Liver (tissue), 3 donors: ENCODE measurements at regions not wholly inside any gene's neighbourhood (a gene's known extent, or its start where the extent isn't known, plus 50 kb on each side); places are given as distances from the start of the nearest gene placed in this dataset.
"Not testable (repeated sequence)": the region's sequence is repeated elsewhere in the genome, so short reads cannot be mapped to it uniquely, and the experiment has no call there.

Source experiments
- GABPA ChIP-seq, 2 donors: IDR thresholded peaks in 1 of 2; conservative IDR thresholded peaks in 1 of 2; 2 replicates each; pipeline ENCODE4 v1.6.1; 2016; ENCODE audit warnings: antibody characterized with exemption in 2 of 2, mild to moderate bottlenecking in 1 of 2, moderate library complexity in 1 of 2
- RAD21 ChIP-seq, 2 donors: IDR thresholded peaks; 2 replicates each; pipeline ENCODE4 v1.6.1; 2016; ENCODE audit warnings: antibody characterized with exemption in 2 of 2, mild to moderate bottlenecking in 2 of 2
- SP1 ChIP-seq: IDR thresholded peaks from 2 replicates; pipeline ENCODE4 v1.6.1; 2018; ENCODE audit warnings: antibody characterized with exemption, mild to moderate bottlenecking
- TAF1 ChIP-seq: conservative IDR thresholded peaks from 2 replicates; pipeline ENCODE4 v1.6.1; 2016; ENCODE audit warnings: antibody characterized with exemption, mild to moderate bottlenecking
- TF ChIP-seq, protein P1 (sequence below): fragments of 150-350 bp; IDR thresholded peaks from 2 replicates; pipeline ENCODE4 v1.5.1; 2017; ENCODE audit warnings: improper control_type of control experiment, low read depth, low read length; ENCODE audit not compliant: missing input control
- TF ChIP-seq, protein P2 (sequence below): IDR thresholded peaks from 2 replicates; pipeline ENCODE4 v1.6.1; 2016; ENCODE audit warnings: antibody characterized with exemption, mild to moderate bottlenecking
- TF ChIP-seq, protein P3 (sequence below): IDR thresholded peaks from 2 replicates; pipeline ENCODE4 v1.6.1; 2016; ENCODE audit warnings: antibody characterized with exemption
- TF ChIP-seq, protein P4 (sequence below): IDR thresholded peaks from 2 replicates; pipeline ENCODE4 v1.6.1; 2016; ENCODE audit warnings: antibody characterized with exemption
- donor health status: healthy.
- donor health status: healthy.

DNA sequence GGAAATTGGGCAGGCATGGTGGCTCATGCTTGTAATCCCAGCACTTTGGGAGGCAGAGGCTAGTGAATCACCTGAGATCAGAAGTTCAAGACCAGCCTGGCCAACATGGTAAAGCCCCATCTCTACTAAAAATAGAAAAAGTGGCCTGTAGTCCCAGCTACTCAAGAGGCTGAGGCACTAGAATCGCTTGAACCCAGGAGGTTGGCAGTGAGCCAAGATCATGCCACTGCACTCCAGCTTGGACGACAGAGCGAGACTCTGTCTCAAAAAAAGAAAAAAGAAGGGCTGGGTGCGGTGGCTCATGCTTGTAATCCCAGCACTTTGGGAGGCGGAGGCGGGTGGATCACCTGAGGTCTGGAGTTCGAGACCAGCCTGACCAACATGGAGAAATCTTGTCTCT, 60.2 kb upstream of the IFNLR1 start:
- not testable (repeated sequence) for TF ChIP-seq SP1; GABPA (IDR thresholded peaks at IDR 0.05 in 1 of 2, conservative IDR thresholded peaks at IDR 0.05 in 1 of 2); TAF1; RAD21 (IDR thresholded peaks at IDR 0.05)
- TF ChIP-seq, protein P1, sequence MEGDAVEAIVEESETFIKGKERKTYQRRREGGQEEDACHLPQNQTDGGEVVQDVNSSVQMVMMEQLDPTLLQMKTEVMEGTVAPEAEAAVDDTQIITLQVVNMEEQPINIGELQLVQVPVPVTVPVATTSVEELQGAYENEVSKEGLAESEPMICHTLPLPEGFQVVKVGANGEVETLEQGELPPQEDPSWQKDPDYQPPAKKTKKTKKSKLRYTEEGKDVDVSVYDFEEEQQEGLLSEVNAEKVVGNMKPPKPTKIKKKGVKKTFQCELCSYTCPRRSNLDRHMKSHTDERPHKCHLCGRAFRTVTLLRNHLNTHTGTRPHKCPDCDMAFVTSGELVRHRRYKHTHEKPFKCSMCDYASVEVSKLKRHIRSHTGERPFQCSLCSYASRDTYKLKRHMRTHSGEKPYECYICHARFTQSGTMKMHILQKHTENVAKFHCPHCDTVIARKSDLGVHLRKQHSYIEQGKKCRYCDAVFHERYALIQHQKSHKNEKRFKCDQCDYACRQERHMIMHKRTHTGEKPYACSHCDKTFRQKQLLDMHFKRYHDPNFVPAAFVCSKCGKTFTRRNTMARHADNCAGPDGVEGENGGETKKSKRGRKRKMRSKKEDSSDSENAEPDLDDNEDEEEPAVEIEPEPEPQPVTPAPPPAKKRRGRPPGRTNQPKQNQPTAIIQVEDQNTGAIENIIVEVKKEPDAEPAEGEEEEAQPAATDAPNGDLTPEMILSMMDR: not testable (repeated sequence)
- TF ChIP-seq, protein P2, sequence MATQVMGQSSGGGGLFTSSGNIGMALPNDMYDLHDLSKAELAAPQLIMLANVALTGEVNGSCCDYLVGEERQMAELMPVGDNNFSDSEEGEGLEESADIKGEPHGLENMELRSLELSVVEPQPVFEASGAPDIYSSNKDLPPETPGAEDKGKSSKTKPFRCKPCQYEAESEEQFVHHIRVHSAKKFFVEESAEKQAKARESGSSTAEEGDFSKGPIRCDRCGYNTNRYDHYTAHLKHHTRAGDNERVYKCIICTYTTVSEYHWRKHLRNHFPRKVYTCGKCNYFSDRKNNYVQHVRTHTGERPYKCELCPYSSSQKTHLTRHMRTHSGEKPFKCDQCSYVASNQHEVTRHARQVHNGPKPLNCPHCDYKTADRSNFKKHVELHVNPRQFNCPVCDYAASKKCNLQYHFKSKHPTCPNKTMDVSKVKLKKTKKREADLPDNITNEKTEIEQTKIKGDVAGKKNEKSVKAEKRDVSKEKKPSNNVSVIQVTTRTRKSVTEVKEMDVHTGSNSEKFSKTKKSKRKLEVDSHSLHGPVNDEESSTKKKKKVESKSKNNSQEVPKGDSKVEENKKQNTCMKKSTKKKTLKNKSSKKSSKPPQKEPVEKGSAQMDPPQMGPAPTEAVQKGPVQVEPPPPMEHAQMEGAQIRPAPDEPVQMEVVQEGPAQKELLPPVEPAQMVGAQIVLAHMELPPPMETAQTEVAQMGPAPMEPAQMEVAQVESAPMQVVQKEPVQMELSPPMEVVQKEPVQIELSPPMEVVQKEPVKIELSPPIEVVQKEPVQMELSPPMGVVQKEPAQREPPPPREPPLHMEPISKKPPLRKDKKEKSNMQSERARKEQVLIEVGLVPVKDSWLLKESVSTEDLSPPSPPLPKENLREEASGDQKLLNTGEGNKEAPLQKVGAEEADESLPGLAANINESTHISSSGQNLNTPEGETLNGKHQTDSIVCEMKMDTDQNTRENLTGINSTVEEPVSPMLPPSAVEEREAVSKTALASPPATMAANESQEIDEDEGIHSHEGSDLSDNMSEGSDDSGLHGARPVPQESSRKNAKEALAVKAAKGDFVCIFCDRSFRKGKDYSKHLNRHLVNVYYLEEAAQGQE: not testable (repeated sequence)
- TF ChIP-seq, protein P3, sequence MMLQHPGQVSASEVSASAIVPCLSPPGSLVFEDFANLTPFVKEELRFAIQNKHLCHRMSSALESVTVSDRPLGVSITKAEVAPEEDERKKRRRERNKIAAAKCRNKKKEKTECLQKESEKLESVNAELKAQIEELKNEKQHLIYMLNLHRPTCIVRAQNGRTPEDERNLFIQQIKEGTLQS: not testable (repeated sequence)
- TF ChIP-seq, protein P4, sequence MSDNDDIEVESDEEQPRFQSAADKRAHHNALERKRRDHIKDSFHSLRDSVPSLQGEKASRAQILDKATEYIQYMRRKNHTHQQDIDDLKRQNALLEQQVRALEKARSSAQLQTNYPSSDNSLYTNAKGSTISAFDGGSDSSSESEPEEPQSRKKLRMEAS: not testable (repeated sequence)
